ENCODE measurements at regions not wholly inside any gene's neighbourhood (a gene's known extent, or its start where the extent isn't known, plus 50 kb on each side); places are given as distances from the start of the nearest gene placed in this dataset.
"Not testable (repeated sequence)": the region's sequence is repeated elsewhere in the genome, so short reads cannot be mapped to it uniquely, and the experiment has no call there.

DNA sequence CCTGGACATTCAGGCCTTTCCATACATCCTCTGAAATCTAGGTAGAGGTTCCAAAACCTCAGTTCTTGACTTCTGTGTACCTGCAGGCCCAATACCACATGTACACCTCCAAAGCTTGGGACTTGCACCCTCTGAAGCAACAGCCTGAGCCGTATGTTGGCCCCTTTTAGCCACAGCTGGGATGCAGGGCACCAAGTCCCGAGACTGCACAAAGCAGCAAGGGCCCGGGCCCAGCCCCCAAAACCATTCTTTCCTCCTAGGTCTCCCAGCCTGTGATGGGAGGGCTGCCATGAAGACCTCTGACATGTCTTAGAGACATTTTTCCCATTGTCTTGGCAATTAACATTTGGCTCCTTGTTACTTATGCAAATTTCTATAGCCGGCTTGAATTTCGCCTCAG lies 107.4 kb upstream of the FRMD1 start:
- no peak for FAIRE-seq
- TF ChIP-seq, protein P1, sequence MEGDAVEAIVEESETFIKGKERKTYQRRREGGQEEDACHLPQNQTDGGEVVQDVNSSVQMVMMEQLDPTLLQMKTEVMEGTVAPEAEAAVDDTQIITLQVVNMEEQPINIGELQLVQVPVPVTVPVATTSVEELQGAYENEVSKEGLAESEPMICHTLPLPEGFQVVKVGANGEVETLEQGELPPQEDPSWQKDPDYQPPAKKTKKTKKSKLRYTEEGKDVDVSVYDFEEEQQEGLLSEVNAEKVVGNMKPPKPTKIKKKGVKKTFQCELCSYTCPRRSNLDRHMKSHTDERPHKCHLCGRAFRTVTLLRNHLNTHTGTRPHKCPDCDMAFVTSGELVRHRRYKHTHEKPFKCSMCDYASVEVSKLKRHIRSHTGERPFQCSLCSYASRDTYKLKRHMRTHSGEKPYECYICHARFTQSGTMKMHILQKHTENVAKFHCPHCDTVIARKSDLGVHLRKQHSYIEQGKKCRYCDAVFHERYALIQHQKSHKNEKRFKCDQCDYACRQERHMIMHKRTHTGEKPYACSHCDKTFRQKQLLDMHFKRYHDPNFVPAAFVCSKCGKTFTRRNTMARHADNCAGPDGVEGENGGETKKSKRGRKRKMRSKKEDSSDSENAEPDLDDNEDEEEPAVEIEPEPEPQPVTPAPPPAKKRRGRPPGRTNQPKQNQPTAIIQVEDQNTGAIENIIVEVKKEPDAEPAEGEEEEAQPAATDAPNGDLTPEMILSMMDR (IDR thresholded peaks at IDR 0.05; ENCODE audit: insufficient read depth, low read length, severe bottlenecking) = no peak
- Histone ChIP-seq H3K36me3 (ENCODE audit: control insufficient read depth, insufficient read depth, low read length) (no peaks in the 10 kb centered on the region), H3K27me3 (ENCODE audit: control insufficient read depth, insufficient read depth, low read length) (no peaks in the 10 kb centered on the region), H3K4me3 (ENCODE audit: low read depth, low read length) (no peak overlapping the region)
- no peak for DNase-seq (ENCODE audit: low read depth)

- DNase-seq (ENCODE audit: low read depth) = not testable (repeated sequence)
Observed at GRCh38 chr6:168186018-168186417, 107.0 kb upstream of the FRMD1 start.

DNA sequence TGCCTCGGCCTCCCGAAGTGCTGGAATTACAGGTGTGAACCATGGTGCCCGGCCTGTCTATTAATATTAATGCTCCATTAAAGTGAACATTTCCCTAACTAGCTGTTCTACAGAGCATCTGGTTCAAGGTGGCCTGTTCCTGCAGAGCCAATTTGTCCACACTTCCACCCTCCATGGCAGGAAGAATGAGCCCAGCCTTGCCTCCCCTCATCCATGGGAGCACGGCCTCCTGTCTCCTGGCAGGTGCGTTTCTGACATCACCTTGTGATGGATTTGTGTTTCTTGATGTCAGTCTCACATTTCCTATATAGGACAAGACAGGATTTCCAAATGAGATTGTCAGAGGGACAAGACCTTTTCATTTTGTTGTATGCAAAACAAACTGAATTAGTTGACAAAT lies 105.7 kb upstream of the FRMD1 start:
- H3K36me3 ChIP-seq (ENCODE audit: control insufficient read depth, insufficient read depth, low read length) = no peaks in the 10 kb centered on the region

More at GRCh38 chr6:168186018-168186417, 107.0 kb upstream of the FRMD1 start:
- not testable (repeated sequence) for H3K4me3 ChIP-seq (ENCODE audit: low read depth, low read length); FAIRE-seq; H3K36me3 ChIP-seq (ENCODE audit: control insufficient read depth, insufficient read depth, low read length); H3K27me3 ChIP-seq (ENCODE audit: control insufficient read depth, insufficient read depth, low read length)

GRCh38 chr6:168183613-168183970 lies 104.6 kb upstream of the FRMD1 start:
- no peak for DNase-seq (ENCODE audit: low read depth)

More for the DNA sequence above, 105.7 kb upstream of the FRMD1 start:
- TF ChIP-seq, protein P1 (IDR thresholded peaks at IDR 0.05; ENCODE audit: insufficient read depth, low read length, severe bottlenecking) = no peak
- DNase-seq (ENCODE audit: low read depth) (no peak), FAIRE-seq (no peak)
- Histone ChIP-seq H3K4me3 (ENCODE audit: low read depth, low read length) (no peak overlapping the region), H3K27me3 (ENCODE audit: control insufficient read depth, insufficient read depth, low read length) (no peaks in the 10 kb centered on the region)

DNA sequence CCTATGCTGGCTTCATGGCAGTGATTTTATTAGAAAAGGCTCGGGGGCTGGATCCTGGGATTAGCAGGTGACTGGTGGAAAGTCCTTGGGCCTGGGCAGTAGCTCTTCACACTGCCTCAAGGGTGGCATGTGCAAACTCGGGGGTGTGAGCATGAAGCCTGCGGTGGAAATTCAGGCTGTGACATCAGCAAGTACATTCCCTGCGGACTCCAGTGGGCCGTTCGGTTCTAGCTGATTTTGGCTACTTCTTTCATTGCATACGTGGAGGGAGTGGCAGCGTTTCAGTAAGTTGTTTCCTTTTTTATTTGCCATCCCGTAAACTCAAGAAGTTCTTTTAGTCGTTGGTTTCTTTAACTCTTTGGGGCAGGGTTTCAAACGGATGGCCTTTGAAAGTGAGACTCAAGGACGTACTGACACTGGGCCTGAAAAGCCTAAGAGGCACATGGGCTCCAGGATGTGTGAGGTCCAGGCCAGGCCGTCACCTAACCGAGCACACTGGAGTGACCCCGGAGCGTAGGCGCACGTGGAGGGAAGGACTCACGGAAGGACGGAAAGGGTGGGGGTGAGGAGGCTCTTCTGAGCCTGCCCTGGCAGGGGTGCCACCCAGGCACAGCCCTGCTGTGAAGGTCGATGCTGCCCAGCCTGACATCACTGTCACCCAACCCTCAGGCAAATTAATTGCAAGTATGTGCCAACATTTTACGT lies 104.0 kb upstream of the FRMD1 start:
- no peak overlapping the region for H3K4me3 ChIP-seq (ENCODE audit: low read depth, low read length)

More at GRCh38 chr6:168183613-168183970, 104.6 kb upstream of the FRMD1 start:
- H3K36me3 ChIP-seq (ENCODE audit: control insufficient read depth, insufficient read depth, low read length) = no peaks in the 10 kb centered on the region
- TF ChIP-seq, protein P1 (IDR thresholded peaks at IDR 0.05; ENCODE audit: insufficient read depth, low read length, severe bottlenecking) = no peak
- H3K27me3 ChIP-seq (ENCODE audit: control insufficient read depth, insufficient read depth, low read length) = no peaks in the 10 kb centered on the region
- H3K4me3 ChIP-seq (ENCODE audit: low read depth, low read length) = no peak overlapping the region
- no peak for FAIRE-seq

GRCh38 chr6:168182366-168182765 lies 103.4 kb upstream of the FRMD1 start:
- TF ChIP-seq, protein P1 (IDR thresholded peaks at IDR 0.05; ENCODE audit: insufficient read depth, low read length, severe bottlenecking) = no peak
- Histone ChIP-seq H3K4me3 (ENCODE audit: low read depth, low read length) (no peak overlapping the region), H3K27me3 (ENCODE audit: control insufficient read depth, insufficient read depth, low read length) (peaks cover 2% of the 10 kb centered on the region), H3K36me3 (ENCODE audit: control insufficient read depth, insufficient read depth, low read length) (no peaks in the 10 kb centered on the region)
- FAIRE-seq (peak; percentile 43), DNase-seq (ENCODE audit: low read depth) (no peak)

More for the DNA sequence above, 104.0 kb upstream of the FRMD1 start:
- DNase-seq (ENCODE audit: low read depth) (no peak), FAIRE-seq (peak; percentile 43)
- peaks cover 2% of the 10 kb centered on the region for H3K27me3 ChIP-seq (ENCODE audit: control insufficient read depth, insufficient read depth, low read length)
- TF ChIP-seq, protein P1 (IDR thresholded peaks at IDR 0.05; ENCODE audit: insufficient read depth, low read length, severe bottlenecking) = no peak
- no peaks in the 10 kb centered on the region for H3K36me3 ChIP-seq (ENCODE audit: control insufficient read depth, insufficient read depth, low read length)
